ENCODE measurements at regions not wholly inside any gene's neighbourhood (a gene's known extent, or its start where the extent isn't known, plus 50 kb on each side); places are given as distances from the start of the nearest gene placed in this dataset.
A peak's percentile ranks its signal among the peaks of the same experiment; 100 is the strongest.

GRCh38 chr16:63331111-63331510 is 1294.9 kb upstream of the CDH8 start:
- no peaks in the 10 kb centered on the region for H3K9me3 ChIP-seq (ENCODE audit: low read length)
- H3K36me3 ChIP-seq (ENCODE audit: insufficient read depth, low read length), result no peaks in the 10 kb centered on the region
- no peaks in the 10 kb centered on the region for H3K9me2 ChIP-seq (ENCODE audit: insufficient read depth, low read length)
- no peak overlapping the region for H3K27ac ChIP-seq (ENCODE audit: low read length)
- H3K4me2 ChIP-seq (ENCODE audit: low read length), result no peak overlapping the region
- H4K20me1 ChIP-seq (ENCODE audit: insufficient read depth), result no peaks in the 10 kb centered on the region
- H2AFZ ChIP-seq (ENCODE audit: low read depth, low read length), result no peak overlapping the region
- H3K79me2 ChIP-seq (replicated peaks; ENCODE audit: insufficient read depth, low read length), result no peaks in the 10 kb centered on the region
- no peak for TF ChIP-seq TAF1 (IDR thresholded peaks at IDR 0.05; ENCODE audit: low read depth)
- TF ChIP-seq POLR2AphosphoS5 (IDR thresholded peaks at IDR 0.05), result no peak
- TF ChIP-seq CTCF (IDR thresholded peaks at IDR 0.05; ENCODE audit: poor library complexity, severe bottlenecking), result no peak
- TF ChIP-seq RAD21 (conservative IDR thresholded peaks at IDR 0.05), result no peak
- no peak for TF ChIP-seq SMC3 (conservative IDR thresholded peaks at IDR 0.05; ENCODE audit: poor library complexity)
- no peak for TF ChIP-seq MXI1 (conservative IDR thresholded peaks at IDR 0.05; ENCODE audit: poor library complexity, severe bottlenecking)
- TF ChIP-seq EP300 (conservative IDR thresholded peaks at IDR 0.05; ENCODE audit: poor library complexity, severe bottlenecking), result no peak
- TF ChIP-seq REST (IDR thresholded peaks at IDR 0.05; ENCODE audit: borderline replicate concordance), result no peak
- no peak for TF ChIP-seq EZH2 (IDR thresholded peaks at IDR 0.05; ENCODE audit: borderline replicate concordance, insufficient read depth, low read length, poor library complexity, severe bottlenecking)
- H3K9ac ChIP-seq (ENCODE audit: low read length), result no peak overlapping the region
- no peaks in the 10 kb centered on the region for H3F3A ChIP-seq (ENCODE audit: insufficient read depth, low read length, poor library complexity, severe bottlenecking)
- H3K4me3 ChIP-seq (ENCODE audit: low read length), result no peak overlapping the region
- no peaks in the 10 kb centered on the region for H3K27me3 ChIP-seq (ENCODE audit: insufficient read depth, low read depth, low read length)

GRCh38 chr16:63326736-63327339 is 1290.6 kb upstream of the CDH8 start:
- H3K36me3 ChIP-seq (ENCODE audit: insufficient read depth, low read length), result no peaks in the 10 kb centered on the region

More at GRCh38 chr16:63326736-63327339, 1290.6 kb upstream of the CDH8 start:
- H3K27me3 ChIP-seq (ENCODE audit: insufficient read depth, low read depth, low read length), result peaks cover 3% of the 10 kb centered on the region
- H3K27ac ChIP-seq (ENCODE audit: low read length), result no peak overlapping the region
- H3K4me3 ChIP-seq (ENCODE audit: low read length), result no peak overlapping the region
- no peak overlapping the region for H3K4me2 ChIP-seq (ENCODE audit: low read length)
- no peaks in the 10 kb centered on the region for H4K20me1 ChIP-seq (ENCODE audit: insufficient read depth)
- no peaks in the 10 kb centered on the region for H3K79me2 ChIP-seq (replicated peaks; ENCODE audit: insufficient read depth, low read length)
- no peaks in the 10 kb centered on the region for H3K9me3 ChIP-seq (ENCODE audit: low read length)
- H3K9ac ChIP-seq (ENCODE audit: low read length), result no peak overlapping the region
- TF ChIP-seq EP300 (conservative IDR thresholded peaks at IDR 0.05; ENCODE audit: poor library complexity, severe bottlenecking), result peak; percentile 97
- TF ChIP-seq REST (IDR thresholded peaks at IDR 0.05; ENCODE audit: borderline replicate concordance), result peak; percentile 60
- no peak for TF ChIP-seq SMC3 (conservative IDR thresholded peaks at IDR 0.05; ENCODE audit: poor library complexity)
- TF ChIP-seq TAF1 (IDR thresholded peaks at IDR 0.05; ENCODE audit: low read depth), result no peak
- TF ChIP-seq POLR2AphosphoS5 (IDR thresholded peaks at IDR 0.05), result peak; percentile 96
- no peaks in the 10 kb centered on the region for H3F3A ChIP-seq (ENCODE audit: insufficient read depth, low read length, poor library complexity, severe bottlenecking)
- H2AFZ ChIP-seq (ENCODE audit: low read depth, low read length), result no peak overlapping the region
- H3K9me2 ChIP-seq (ENCODE audit: insufficient read depth, low read length), result no peaks in the 10 kb centered on the region
